HepG2 (cell line): ENCODE measurements at regions not wholly inside any gene's neighbourhood (a gene's known extent, or its start where the extent isn't known, plus 50 kb on each side); places are given as distances from the start of the nearest gene placed in this dataset.

Source experiments
- ATAC-seq: fragments of 200-7000 bp; cut with Tn5 transposase; 3 replicates; pipeline ENCODE4 v1.9.1; 2020; ENCODE audit warnings: mild to moderate bottlenecking, moderate library complexity
- BruUV-seq: library from RNA; stranded (reverse); fragments of 400-500 nt; replicated peaks from 2 replicates; lab custom pipeline; 2021; lab: Mats Ljungman, UMichigan
- CTCF ChIA-PET: fragments of 300-600 bp; formaldehyde crosslinking; extraction: SDS; loops from one replicate; lab custom pipeline; 2021; ENCODE audit warnings: low total read pairs, inconsistent platforms, low intra/inter-chr PET ratio; lab: Yijun Ruan, JAX
- POLR2A ChIA-PET: fragments of 350-600 bp; sonication (Branson Sonifier 250); formaldehyde crosslinking; loops from one replicate; lab custom pipeline; 2020; ENCODE audit warnings: antibody characterized with exemption, inconsistent platforms; lab: Yijun Ruan, JAX
- DNase-seq: peaks from one replicate; pipeline ENCODE4 v3.0.0-alpha.2; 2015; ENCODE audit warnings: low spot score
- FAIRE-seq: peaks from 3 replicates; lab custom pipeline; 2011; peaks lifted over from hg19 to GRCh38; lab: Jason Lieb, UNC
- H2AFZ ChIP-seq: one replicate; pipeline ENCODE4 v1.6.1; 2011; ENCODE audit warnings: low read length, inconsistent platforms
- H3K27ac ChIP-seq: fragments of 300-600 bp; 3 replicates; pipeline ENCODE4 v1.8.0; 2011; ENCODE audit warnings: mixed run types, mild to moderate bottlenecking, mixed read lengths, low read length, inconsistent platforms; ENCODE audit not compliant: insufficient read depth; ENCODE audit errors: extremely low read length
- H3K27me3 ChIP-seq, 2 experiments: fragments of 200-600 bp in 1 of 2; 2 replicates in 1 of 2; 3 replicates in 1 of 2; pipeline versions ENCODE4 v1.6.0 to v1.8.0; 2011; ENCODE audit warnings: low read length in 2 of 2, mild to moderate bottlenecking in 2 of 2, moderate library complexity in 2 of 2, inconsistent platforms in 1 of 2; ENCODE audit not compliant: insufficient read depth in 2 of 2, control insufficient read depth in 1 of 2
- H3K36me3 ChIP-seq, 2 experiments: fragments of 200-600 bp in 1 of 2; replicated peaks in 1 of 2; 2 replicates in 1 of 2; 3 replicates in 1 of 2; pipeline versions ENCODE4 v1.5.1 to v1.8.0; 2011; ENCODE audit warnings: low read length in 2 of 2, inconsistent platforms in 1 of 2; ENCODE audit not compliant: insufficient read depth in 2 of 2, control insufficient read depth in 1 of 2
- H3K4me1 ChIP-seq: 2 replicates; pipeline ENCODE4 v1.5.1; 2012; ENCODE audit warnings: low read length, inconsistent platforms; ENCODE audit not compliant: insufficient read depth
- H3K4me2 ChIP-seq: 2 replicates; pipeline ENCODE4 v1.6.0; 2011; ENCODE audit warnings: low read depth, low read length, inconsistent platforms
- H3K4me3 ChIP-seq, 3 experiments: fragments of 200-600 bp in 1 of 3; sonication (generic), shearing (Covaris generic) in 1 of 3; replicated peaks in 1 of 3; 2 replicates each; pipeline ENCODE4 v1.5.1; 2011 to 2016; ENCODE audit warnings: low read length in 3 of 3, inconsistent platforms in 2 of 3, low read depth in 2 of 3, mild to moderate bottlenecking in 2 of 3, control low read depth in 1 of 3, mixed read lengths in 1 of 3; ENCODE audit not compliant: insufficient read depth in 1 of 3
- H3K79me2 ChIP-seq: one replicate; pipeline ENCODE4 v1.6.1; 2011; ENCODE audit warnings: low read length, inconsistent platforms; ENCODE audit not compliant: insufficient read depth
- H3K9ac ChIP-seq: 2 replicates; pipeline ENCODE4 v1.6.0; 2011; ENCODE audit warnings: mild to moderate bottlenecking, low read depth, low read length, inconsistent platforms; ENCODE audit not compliant: insufficient read depth
- H3K9me3 ChIP-seq: 2 replicates; pipeline ENCODE4 v1.5.1; 2012; ENCODE audit warnings: mild to moderate bottlenecking, low read length
- H4K20me1 ChIP-seq: 2 replicates; pipeline ENCODE4 v1.6.0; 2011; ENCODE audit warnings: inconsistent platforms, mild to moderate bottlenecking, low read length, moderate library complexity; ENCODE audit not compliant: insufficient read depth
- EEA1 ChIP-seq: sonication (generic); formaldehyde crosslinking; IDR thresholded peaks from 2 replicates; pipeline ENCODE4 v1.5.1; 2020; ENCODE audit warnings: mild to moderate bottlenecking, missing genetic modification reagents, borderline replicate concordance
- NFAT5 ChIP-seq: sonication (generic); formaldehyde crosslinking; IDR thresholded peaks from 2 replicates; pipeline ENCODE4 v1.4.0; 2020; ENCODE audit warnings: missing genetic modification reagents
- ZFP41 ChIP-seq: sonication (generic); formaldehyde crosslinking; IDR thresholded peaks from 2 replicates; pipeline ENCODE4 v1.4.0; 2020; ENCODE audit warnings: mild to moderate bottlenecking, missing genetic modification reagents, borderline replicate concordance
- ZMYM4 ChIP-seq: sonication (generic); formaldehyde crosslinking; IDR thresholded peaks from 2 replicates; pipeline ENCODE4 v1.8.1; 2023; ENCODE audit warnings: mild to moderate bottlenecking, missing genetic modification reagents
- WGBS: methylation state at CpG from one replicate; pipeline ENCODE4 v1.1.6; 2017; ENCODE audit warnings: low lambda C conversion rate; 5-methylcytosine and 5-hydroxymethylcytosine counted together
- in situ Hi-C: cut with HindIII; loops from 2 replicates; pipeline ENCODE4 v1.10.0; 2017; ENCODE audit warnings: low pct_unique_long_range_greater_than_20kb; ENCODE audit not compliant: extremely low pct_ligation_motif_present
- intact Hi-C: fragments of 100-400 bp; cut with micrococcal nuclease; formaldehyde crosslinking; loops from one replicate; pipeline ENCODE4 v1.10.0; 2022; ENCODE audit not compliant: unreplicated experiment
- TF ChIP-seq, protein P1 (sequence below): sonication (generic); formaldehyde crosslinking; IDR thresholded peaks from 2 replicates; pipeline ENCODE4 v1.5.1; 2020; ENCODE audit warnings: missing genetic modification reagents, mild to moderate bottlenecking, borderline replicate concordance

- no peak overlapping the region for H3K4me2 ChIP-seq
- H3K4me1 ChIP-seq = no peaks in the 10 kb centered on the region
- no peaks in the 10 kb centered on the region for H4K20me1 ChIP-seq
- ATAC-seq (no peak), DNase-seq (no peak), FAIRE-seq (no peak)
- no peak overlapping the region for H3K9ac ChIP-seq
- no peak overlapping the region for H3K27ac ChIP-seq
- no peaks in the 10 kb centered on the region for H3K9me3 ChIP-seq
- POLR2A ChIA-PET = no interaction called here
- CTCF ChIA-PET = no interaction called here
- intact Hi-C loops = no loop called here
- no peak overlapping the region for H3K4me3 ChIP-seq
- in situ Hi-C loops = no loop called here
- no peaks in the 10 kb centered on the region for H3K79me2 ChIP-seq
- no peak overlapping the region for H2AFZ ChIP-seq
- no TSS peak for BruUV-seq
- 35% methylated on average over 12 of the region's 13 CpGs for WGBS
- TF ChIP-seq ZFP41 (CRISPR knock-in tag) (no peak), ZMYM4 (CRISPR knock-in tag) (no peak), NFAT5 (CRISPR knock-in tag) (no peak), EEA1 (no peak)
- TF ChIP-seq, protein P1, sequence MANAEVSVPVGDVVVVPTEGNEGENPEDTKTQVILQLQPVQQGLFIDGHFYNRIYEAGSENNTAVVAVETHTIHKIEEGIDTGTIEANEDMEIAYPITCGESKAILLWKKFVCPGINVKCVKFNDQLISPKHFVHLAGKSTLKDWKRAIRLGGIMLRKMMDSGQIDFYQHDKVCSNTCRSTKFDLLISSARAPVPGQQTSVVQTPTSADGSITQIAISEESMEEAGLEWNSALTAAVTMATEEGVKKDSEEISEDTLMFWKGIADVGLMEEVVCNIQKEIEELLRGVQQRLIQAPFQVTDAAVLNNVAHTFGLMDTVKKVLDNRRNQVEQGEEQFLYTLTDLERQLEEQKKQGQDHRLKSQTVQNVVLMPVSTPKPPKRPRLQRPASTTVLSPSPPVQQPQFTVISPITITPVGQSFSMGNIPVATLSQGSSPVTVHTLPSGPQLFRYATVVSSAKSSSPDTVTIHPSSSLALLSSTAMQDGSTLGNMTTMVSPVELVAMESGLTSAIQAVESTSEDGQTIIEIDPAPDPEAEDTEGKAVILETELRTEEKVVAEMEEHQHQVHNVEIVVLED (CRISPR knock-in tag) = no peak
- H3K36me3 ChIP-seq = no peaks in the 10 kb centered on the region
- H3K27me3 ChIP-seq = peaks cover 0 to 6% of the 10 kb centered on the region in 2 experiments; a peak in 2 of 5 replicates
These were observed 500.4 kb downstream of the MIAT start for GRCh38 chr22:27157666-27158370.
